A549 (cell line): ENCODE measurements at regions not wholly inside any gene's neighbourhood (a gene's known extent, or its start where the extent isn't known, plus 50 kb on each side); places are given as distances from the start of the nearest gene placed in this dataset.
A peak's percentile ranks its signal among the peaks of the same experiment; 100 is the strongest.

Experiments
- ATAC-seq, 2 experiments: fragments of 200-7000 bp in 1 of 2; fragments of >200 bp in 1 of 2; cut with Nextera tagmentation in 1 of 2; cut with Tn5 transposase in 1 of 2; 3 replicates each; pipeline versions ENCODE4 v1.8.0 to v1.9.1; 2018 to 2020; ENCODE audit warnings: mild to moderate bottlenecking in 1 of 2, moderate library complexity in 1 of 2
- CTCF ChIA-PET: fragments of 300-600 bp; sonication (Branson Sonifier 250); formaldehyde crosslinking; extraction: SDS; loops from one replicate; lab custom pipeline; 2021; ENCODE audit warnings: antibody characterized with exemption, inconsistent platforms; lab: Yijun Ruan, JAX
- POLR2A ChIA-PET: fragments of 350-600 bp; formaldehyde crosslinking; extraction: SDS; loops from one replicate; lab custom pipeline; 2021; ENCODE audit warnings: antibody characterized with exemption, inconsistent platforms; lab: Yijun Ruan, JAX
- DNase-seq, 2 experiments: peaks; one replicate each; pipeline versions ENCODE4 v3.0.0 to v3.0.0-alpha.2; 2011 to 2016; ENCODE audit warnings: low read depth in 1 of 2, low spot score in 1 of 2
- FAIRE-seq: peaks from 2 replicates; lab custom pipeline; 2011; peaks lifted over from hg19 to GRCh38; lab: Jason Lieb, UNC
- H3K27ac ChIP-seq, 2 experiments: fragments of >200 bp; sonication (Bioruptor Twin); formaldehyde crosslinking; 3 replicates each; pipeline ENCODE4 v1.5.1; 2016 to 2017
- H3K4me1 ChIP-seq: fragments of >200 bp; sonication (Bioruptor Twin); formaldehyde crosslinking; 3 replicates; pipeline ENCODE4 v1.6.1; 2016
- H3K4me2 ChIP-seq: fragments of >200 bp; sonication (Bioruptor Twin); formaldehyde crosslinking; 3 replicates; pipeline ENCODE4 v1.6.1; 2016
- H3K4me3 ChIP-seq: fragments of >200 bp; sonication (Bioruptor Twin); formaldehyde crosslinking; 3 replicates; pipeline ENCODE4 v1.5.1; 2016
- H3K9me3 ChIP-seq: fragments of >200 bp; sonication (Bioruptor Twin); formaldehyde crosslinking; 3 replicates; pipeline ENCODE4 v1.6.1; 2016
- BHLHE40 ChIP-seq: IDR thresholded peaks from 2 replicates; pipeline ENCODE4 v1.6.1; 2012; ENCODE audit warnings: low read depth, low read length, inconsistent platforms
- CBX8 ChIP-seq: fragments of 200-600 bp; sonication (generic); IDR thresholded peaks from 2 replicates; pipeline ENCODE4 v1.6.1; 2016
- CEBPB ChIP-seq, 2 experiments: fragments of >200 bp in 1 of 2; sonication (Bioruptor Twin) in 1 of 2; formaldehyde crosslinking in 1 of 2; IDR thresholded peaks; 2 replicates each; pipeline ENCODE4 v1.6.1; 2012 to 2016
- CHD2 ChIP-seq: fragments of 150-350 bp; IDR thresholded peaks from 2 replicates; pipeline ENCODE4 v1.6.1; 2014; ENCODE audit warnings: low read length; ENCODE audit not compliant: partially characterized antibody
- CHD4 ChIP-seq: fragments of 200-600 bp; sonication (generic); IDR thresholded peaks from 2 replicates; pipeline ENCODE4 v1.6.1; 2016; ENCODE audit warnings: antibody characterized with exemption, mild to moderate bottlenecking, borderline replicate concordance
- EHF ChIP-seq: fragments of 250-450 bp; sonication (Bioruptor Pico); IDR thresholded peaks from 2 replicates; pipeline ENCODE4 v1.5.0; 2020; ENCODE audit warnings: mild to moderate bottlenecking
- EP300 ChIP-seq, 2 experiments: fragments of >200 bp; sonication (Bioruptor Twin); formaldehyde crosslinking; IDR thresholded peaks; 2 replicates in 1 of 2; 3 replicates in 1 of 2; pipeline ENCODE4 v1.6.1; 2016 to 2017
- ESRRA ChIP-seq: fragments of 150-350 bp; IDR thresholded peaks from 2 replicates; pipeline ENCODE4 v1.6.1; 2014; ENCODE audit warnings: mild to moderate bottlenecking, low read length, borderline replicate concordance
- FOXS1 ChIP-seq: fragments of 250-450 bp; sonication (Bioruptor Pico); IDR thresholded peaks from 2 replicates; pipeline ENCODE4 v1.5.0; 2020; ENCODE audit warnings: mild to moderate bottlenecking, moderate library complexity
- HEYL ChIP-seq: fragments of 250-450 bp; sonication (Bioruptor Pico); IDR thresholded peaks from 2 replicates; pipeline ENCODE4 v1.8.0; 2021; ENCODE audit warnings: mild to moderate bottlenecking, moderate library complexity
- HOXB13 ChIP-seq: fragments of 250-450 bp; sonication (Bioruptor Pico); IDR thresholded peaks from 2 replicates; pipeline ENCODE4 v1.5.0; 2020; ENCODE audit warnings: low read depth, mild to moderate bottlenecking, moderate library complexity
- HOXB5 ChIP-seq: fragments of 250-450 bp; sonication (Bioruptor Pico); IDR thresholded peaks from 2 replicates; pipeline ENCODE4 v1.5.0; 2020; ENCODE audit warnings: mild to moderate bottlenecking, moderate library complexity
- KDM1A ChIP-seq: fragments of 200-600 bp; sonication (generic); IDR thresholded peaks from 2 replicates; pipeline ENCODE4 v1.6.1; 2016; ENCODE audit warnings: low read depth, mild to moderate bottlenecking
- MAFK ChIP-seq: fragments of 450-650 bp; IDR thresholded peaks from 2 replicates; pipeline ENCODE4 v1.6.1; 2014; ENCODE audit not compliant: partially characterized antibody
- MAZ ChIP-seq: fragments of 150-350 bp; IDR thresholded peaks from 2 replicates; pipeline ENCODE4 v1.6.1; 2014; ENCODE audit warnings: antibody characterized with exemption, low read depth, low read length, borderline replicate concordance
- NR3C1 ChIP-seq: fragments of >200 bp; sonication (Bioruptor Twin); formaldehyde crosslinking; IDR thresholded peaks from 3 replicates; pipeline ENCODE4 v1.6.1; 2017
- POLR2AphosphoS2 ChIP-seq: conservative IDR thresholded peaks from 2 replicates; pipeline ENCODE4 v1.6.1; 2012; ENCODE audit warnings: low read length, improper control_type of control experiment, inconsistent platforms
- RARB ChIP-seq: fragments of 250-450 bp; sonication (Bioruptor Pico); IDR thresholded peaks from 2 replicates; pipeline ENCODE4 v1.8.0; 2021; ENCODE audit warnings: mild to moderate bottlenecking, moderate library complexity
- RCOR1 ChIP-seq: fragments of 150-350 bp; IDR thresholded peaks from 2 replicates; pipeline ENCODE4 v1.6.1; 2014; ENCODE audit warnings: antibody characterized with exemption, low read length, low read depth
- RFX5 ChIP-seq: fragments of 450-650 bp; IDR thresholded peaks from 2 replicates; pipeline ENCODE4 v1.7.1; 2014; ENCODE audit warnings: antibody characterized with exemption, mild to moderate bottlenecking, moderate library complexity
- RNF2 ChIP-seq: fragments of 200-600 bp; sonication (generic); IDR thresholded peaks from 2 replicates; pipeline ENCODE4 v1.6.1; 2016; ENCODE audit warnings: low read depth, mild to moderate bottlenecking, antibody characterized with exemption, moderate library complexity, borderline replicate concordance
- SMC3 ChIP-seq: fragments of >200 bp; sonication (Bioruptor Twin); formaldehyde crosslinking; IDR thresholded peaks from 3 replicates; pipeline ENCODE4 v1.6.1; 2018; ENCODE audit warnings: inconsistent platforms
- ZSCAN20 ChIP-seq: fragments of 250-450 bp; sonication (Bioruptor Pico); IDR thresholded peaks from 2 replicates; pipeline ENCODE4 v1.8.0; 2022; ENCODE audit warnings: mild to moderate bottlenecking, moderate library complexity
- WGBS: methylation state at CpG from one replicate; pipeline ENCODE4 v1.1.6; 2017; ENCODE audit errors: missing lambda C conversion rate; 5-methylcytosine and 5-hydroxymethylcytosine counted together
- TF ChIP-seq, protein P1 (sequence below): fragments of >200 bp; sonication (Bioruptor Twin); formaldehyde crosslinking; IDR thresholded peaks from 2 replicates; pipeline ENCODE4 v1.6.1; 2016
- TF ChIP-seq, protein P2 (sequence below): fragments of >200 bp; sonication (Bioruptor Twin); formaldehyde crosslinking; IDR thresholded peaks from 3 replicates; pipeline ENCODE4 v1.6.1; 2016
- TF ChIP-seq, protein P3 (sequence below): IDR thresholded peaks from 2 replicates; pipeline ENCODE4 v1.6.1; 2012

GRCh38 chr2:56464066-56464465 is 280.3 kb downstream of the CCDC85A start:
- Histone ChIP-seq H3K4me3 (no peak overlapping the region), H3K27ac (peak overlapping the region in 1 of 2 experiments; percentile 13; a peak in 2 of 6 replicates), H3K9me3 (no peaks in the 10 kb centered on the region), H3K4me2 (no peak overlapping the region), H3K4me1 (no peaks in the 10 kb centered on the region; the same call in 2 of the 3 replicates)
- TF ChIP-seq CHD4 (no peak), NR3C1 (no peak), HOXB13 (CRISPR knock-in tag) (no peak), FOXS1 (no peak), KDM1A (no peak), ESRRA (no peak)
- TF ChIP-seq, protein P1, sequence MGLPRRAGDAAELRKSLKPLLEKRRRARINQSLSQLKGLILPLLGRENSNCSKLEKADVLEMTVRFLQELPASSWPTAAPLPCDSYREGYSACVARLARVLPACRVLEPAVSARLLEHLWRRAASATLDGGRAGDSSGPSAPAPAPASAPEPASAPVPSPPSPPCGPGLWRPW = no peak
- no peak for DNase-seq
- ATAC-seq = no peak
- WGBS = 53% methylated on average over 2 of the region's 3 CpGs
- no peak for FAIRE-seq
- CTCF ChIA-PET = no interaction called here
- POLR2A ChIA-PET = no interaction called here

GRCh38 chr2:56464613-56465012 is 280.8 kb downstream of the CCDC85A start:
- DNase-seq (no peak), ATAC-seq (no peak; a peak in 1 of 6 replicates)

GRCh38 chr2:56465491-56465890 is 281.7 kb downstream of the CCDC85A start:
- no peak for TF ChIP-seq HOXB13 (CRISPR knock-in tag)
- TF ChIP-seq HEYL (CRISPR knock-in tag) = no peak
- TF ChIP-seq HOXB5 (CRISPR knock-in tag) = no peak
- TF ChIP-seq MAZ = no peak
- no peak for TF ChIP-seq CEBPB (IDR thresholded peaks at IDR 0.05)
- TF ChIP-seq CBX8 = no peak
- TF ChIP-seq SMC3 = no peak
- no peak for TF ChIP-seq CHD4
- TF ChIP-seq EHF (CRISPR knock-in tag) = no peak
- no peak for TF ChIP-seq RARB
- no peak for TF ChIP-seq MAFK
- Histone ChIP-seq H3K9me3 (no peaks in the 10 kb centered on the region), H3K4me2 (no peak overlapping the region), H3K4me3 (no peak overlapping the region), H3K27ac (no peak overlapping the region), H3K4me1 (no peaks in the 10 kb centered on the region; the same call in 2 of the 3 replicates)
- ATAC-seq = no peak
- ChIA-PET POLR2A (no interaction called here), CTCF (no interaction called here)
- FAIRE-seq = no peak
- no peak for DNase-seq

More at GRCh38 chr2:56464613-56465012, 280.8 kb downstream of the CCDC85A start:
- CTCF ChIA-PET = no interaction called here
- Histone ChIP-seq H3K27ac (peak overlapping the region in 1 of 2 experiments; percentile 13; a peak in 2 of 6 replicates), H3K4me1 (no peaks in the 10 kb centered on the region; the same call in 2 of the 3 replicates), H3K9me3 (no peaks in the 10 kb centered on the region), H3K4me2 (no peak overlapping the region), H3K4me3 (no peak overlapping the region)
- TF ChIP-seq RFX5 = no peak
- no peak for FAIRE-seq
- WGBS = 72% methylated on average over 2 of the region's 2 CpGs
- POLR2A ChIA-PET = no interaction called here

- CTCF ChIA-PET = no interaction called here
- POLR2A ChIA-PET = no interaction called here
These were observed 289.7 kb downstream of the CCDC85A start for GRCh38 chr2:56473524-56473923.

More at GRCh38 chr2:56473524-56473923, 289.7 kb downstream of the CCDC85A start:
- TF ChIP-seq CHD2 (no peak), RNF2 (no peak), HOXB5 (CRISPR knock-in tag) (no peak), RCOR1 (no peak), BHLHE40 (no peak), CEBPB (IDR thresholded peaks at IDR 0.05) (no peak), POLR2AphosphoS2 (no peak), CHD4 (no peak), EP300 (IDR thresholded peaks at IDR 0.05) (no peak), ZSCAN20 (CRISPR knock-in tag) (no peak)
- TF ChIP-seq, protein P2, sequence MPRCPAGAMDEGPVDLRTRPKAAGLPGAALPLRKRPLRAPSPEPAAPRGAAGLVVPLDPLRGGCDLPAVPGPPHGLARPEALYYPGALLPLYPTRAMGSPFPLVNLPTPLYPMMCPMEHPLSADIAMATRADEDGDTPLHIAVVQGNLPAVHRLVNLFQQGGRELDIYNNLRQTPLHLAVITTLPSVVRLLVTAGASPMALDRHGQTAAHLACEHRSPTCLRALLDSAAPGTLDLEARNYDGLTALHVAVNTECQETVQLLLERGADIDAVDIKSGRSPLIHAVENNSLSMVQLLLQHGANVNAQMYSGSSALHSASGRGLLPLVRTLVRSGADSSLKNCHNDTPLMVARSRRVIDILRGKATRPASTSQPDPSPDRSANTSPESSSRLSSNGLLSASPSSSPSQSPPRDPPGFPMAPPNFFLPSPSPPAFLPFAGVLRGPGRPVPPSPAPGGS = no peak
- TF ChIP-seq, protein P3, sequence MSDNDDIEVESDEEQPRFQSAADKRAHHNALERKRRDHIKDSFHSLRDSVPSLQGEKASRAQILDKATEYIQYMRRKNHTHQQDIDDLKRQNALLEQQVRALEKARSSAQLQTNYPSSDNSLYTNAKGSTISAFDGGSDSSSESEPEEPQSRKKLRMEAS = no peak
- H3K4me3 ChIP-seq = no peak overlapping the region
- no peak overlapping the region for H3K27ac ChIP-seq
- H3K9me3 ChIP-seq = no peaks in the 10 kb centered on the region
- FAIRE-seq = no peak
- no peak overlapping the region for H3K4me2 ChIP-seq
- DNase-seq = no peak
- no peak for ATAC-seq
- H3K4me1 ChIP-seq = no peaks in the 10 kb centered on the region; the same call in 2 of the 3 replicates
